SK-N-SH treated with all-trans-retinoic acid at 6 μM for 48 hours (cell line): ENCODE measurements at regions not wholly inside any gene's neighbourhood (a gene's known extent, or its start where the extent isn't known, plus 50 kb on each side); places are given as distances from the start of the nearest gene placed in this dataset.

ENCODE experiments used
- SNAI2 ChIP-seq: fragments of 250-450 bp; sonication (Bioruptor Pico); IDR thresholded peaks from 2 replicates; pipeline ENCODE4 v1.5.0; 2020; ENCODE audit warnings: mild to moderate bottlenecking, moderate library complexity
- TF ChIP-seq, protein P1 (sequence below): fragments of 250-450 bp; sonication (Bioruptor Pico); IDR thresholded peaks from 2 replicates; pipeline ENCODE4 v1.8.0; 2020; ENCODE audit warnings: mild to moderate bottlenecking, moderate library complexity, borderline replicate concordance

DNA sequence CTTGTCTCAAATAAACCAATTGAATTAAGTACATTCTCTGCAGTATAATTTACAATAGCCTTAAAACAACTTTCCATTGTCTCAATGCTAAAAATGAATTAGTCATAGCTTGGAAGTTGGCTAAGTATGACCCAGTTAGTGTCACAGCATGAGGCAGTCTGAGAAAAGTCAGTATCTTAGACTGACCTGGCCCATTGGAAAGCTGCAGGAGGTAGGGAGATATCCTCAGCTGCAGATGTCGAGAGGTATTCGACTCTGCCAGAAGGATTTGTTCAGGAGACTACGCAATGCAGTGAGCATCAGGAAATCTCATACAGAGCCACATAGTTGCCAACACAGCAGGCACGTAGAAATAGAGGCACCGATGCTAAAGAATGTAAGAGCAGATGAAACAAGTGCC lies 350.9 kb upstream of the NRSN1 start:
- TF ChIP-seq SNAI2: no peak
- TF ChIP-seq, protein P1, sequence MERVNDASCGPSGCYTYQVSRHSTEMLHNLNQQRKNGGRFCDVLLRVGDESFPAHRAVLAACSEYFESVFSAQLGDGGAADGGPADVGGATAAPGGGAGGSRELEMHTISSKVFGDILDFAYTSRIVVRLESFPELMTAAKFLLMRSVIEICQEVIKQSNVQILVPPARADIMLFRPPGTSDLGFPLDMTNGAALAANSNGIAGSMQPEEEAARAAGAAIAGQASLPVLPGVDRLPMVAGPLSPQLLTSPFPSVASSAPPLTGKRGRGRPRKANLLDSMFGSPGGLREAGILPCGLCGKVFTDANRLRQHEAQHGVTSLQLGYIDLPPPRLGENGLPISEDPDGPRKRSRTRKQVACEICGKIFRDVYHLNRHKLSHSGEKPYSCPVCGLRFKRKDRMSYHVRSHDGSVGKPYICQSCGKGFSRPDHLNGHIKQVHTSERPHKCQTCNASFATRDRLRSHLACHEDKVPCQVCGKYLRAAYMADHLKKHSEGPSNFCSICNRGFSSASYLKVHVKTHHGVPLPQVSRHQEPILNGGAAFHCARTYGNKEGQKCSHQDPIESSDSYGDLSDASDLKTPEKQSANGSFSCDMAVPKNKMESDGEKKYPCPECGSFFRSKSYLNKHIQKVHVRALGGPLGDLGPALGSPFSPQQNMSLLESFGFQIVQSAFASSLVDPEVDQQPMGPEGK (CRISPR knock-in tag): no peak
